ENCODE measurements at regions not wholly inside any gene's neighbourhood (a gene's known extent, or its start where the extent isn't known, plus 50 kb on each side); places are given as distances from the start of the nearest gene placed in this dataset.

DNA sequence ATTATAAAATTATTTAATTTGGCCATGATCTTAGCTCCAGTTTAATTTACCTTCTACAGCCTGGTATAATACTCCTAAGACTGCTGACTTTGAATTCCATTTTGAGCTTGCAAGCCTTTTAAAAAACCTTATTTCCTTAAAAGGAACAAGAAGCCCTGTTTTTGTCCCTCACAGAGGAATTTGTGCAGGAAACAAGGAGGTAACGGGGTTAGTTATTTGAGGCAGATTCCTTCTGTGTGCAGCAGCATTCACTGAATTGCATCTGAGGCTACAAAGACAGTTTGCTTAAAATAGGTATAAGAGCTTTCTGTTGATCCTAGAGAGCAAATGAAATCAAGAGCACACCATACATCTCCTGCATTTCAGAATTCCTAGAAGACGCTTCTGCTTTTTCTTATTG, 403.3 kb upstream of the PRICKLE1 start:
- TF ChIP-seq EZH2 (IDR thresholded peaks at IDR 0.05; ENCODE audit: low read length): no peak
- TF ChIP-seq, protein P1, sequence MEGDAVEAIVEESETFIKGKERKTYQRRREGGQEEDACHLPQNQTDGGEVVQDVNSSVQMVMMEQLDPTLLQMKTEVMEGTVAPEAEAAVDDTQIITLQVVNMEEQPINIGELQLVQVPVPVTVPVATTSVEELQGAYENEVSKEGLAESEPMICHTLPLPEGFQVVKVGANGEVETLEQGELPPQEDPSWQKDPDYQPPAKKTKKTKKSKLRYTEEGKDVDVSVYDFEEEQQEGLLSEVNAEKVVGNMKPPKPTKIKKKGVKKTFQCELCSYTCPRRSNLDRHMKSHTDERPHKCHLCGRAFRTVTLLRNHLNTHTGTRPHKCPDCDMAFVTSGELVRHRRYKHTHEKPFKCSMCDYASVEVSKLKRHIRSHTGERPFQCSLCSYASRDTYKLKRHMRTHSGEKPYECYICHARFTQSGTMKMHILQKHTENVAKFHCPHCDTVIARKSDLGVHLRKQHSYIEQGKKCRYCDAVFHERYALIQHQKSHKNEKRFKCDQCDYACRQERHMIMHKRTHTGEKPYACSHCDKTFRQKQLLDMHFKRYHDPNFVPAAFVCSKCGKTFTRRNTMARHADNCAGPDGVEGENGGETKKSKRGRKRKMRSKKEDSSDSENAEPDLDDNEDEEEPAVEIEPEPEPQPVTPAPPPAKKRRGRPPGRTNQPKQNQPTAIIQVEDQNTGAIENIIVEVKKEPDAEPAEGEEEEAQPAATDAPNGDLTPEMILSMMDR (optimal IDR thresholded peaks at IDR 0.05 in 1 of 3, IDR thresholded peaks at IDR 0.05 in 1 of 3, conservative IDR thresholded peaks at IDR 0.05 in 1 of 3; ENCODE audit: extremely low read depth in 1 of 3, insufficient read depth in 2 of 3, low read length in 3 of 3): no peak

Data from keratinocyte (primary cell).